ENCODE measurements at regions not wholly inside any gene's neighbourhood (a gene's known extent, or its start where the extent isn't known, plus 50 kb on each side); places are given as distances from the start of the nearest gene placed in this dataset.

DNA sequence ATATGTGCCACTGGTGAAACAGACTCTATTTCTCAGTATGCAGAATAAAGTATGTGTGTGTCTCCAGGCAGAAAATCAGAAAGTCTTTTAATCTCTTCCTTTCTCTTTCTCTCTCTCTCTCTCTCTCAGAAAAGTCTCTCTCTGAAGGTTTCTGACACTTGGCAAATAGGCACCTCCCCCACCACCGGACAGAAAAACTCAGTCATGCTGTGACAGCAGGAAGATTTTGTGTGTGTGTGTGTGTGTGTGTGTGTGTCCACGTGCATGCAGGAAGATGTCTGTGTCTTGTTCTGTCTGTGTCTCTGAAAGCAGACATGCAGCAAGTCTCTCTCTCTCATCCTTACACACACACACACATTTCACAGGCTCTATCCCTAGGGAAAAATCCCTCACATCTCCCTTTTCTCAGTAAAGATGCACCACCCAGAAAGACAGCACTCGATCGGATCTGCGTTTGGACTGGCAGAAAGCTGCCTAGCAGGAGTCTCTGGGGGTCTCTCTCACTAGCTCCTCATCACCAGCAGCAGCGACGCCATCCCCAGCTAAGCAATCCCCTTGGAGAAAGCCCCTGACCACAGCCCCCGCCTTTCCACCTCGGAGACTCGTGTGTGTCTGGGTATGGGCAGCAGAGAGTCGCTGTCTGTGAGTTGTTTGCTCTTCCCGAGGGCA lies 98.3 kb downstream of the EDN3 start:
- H3K36me3 Mint-ChIP-seq (ENCODE audit: low read depth) = no peaks in the 10 kb centered on the region
- TF ChIP-seq, protein P1, sequence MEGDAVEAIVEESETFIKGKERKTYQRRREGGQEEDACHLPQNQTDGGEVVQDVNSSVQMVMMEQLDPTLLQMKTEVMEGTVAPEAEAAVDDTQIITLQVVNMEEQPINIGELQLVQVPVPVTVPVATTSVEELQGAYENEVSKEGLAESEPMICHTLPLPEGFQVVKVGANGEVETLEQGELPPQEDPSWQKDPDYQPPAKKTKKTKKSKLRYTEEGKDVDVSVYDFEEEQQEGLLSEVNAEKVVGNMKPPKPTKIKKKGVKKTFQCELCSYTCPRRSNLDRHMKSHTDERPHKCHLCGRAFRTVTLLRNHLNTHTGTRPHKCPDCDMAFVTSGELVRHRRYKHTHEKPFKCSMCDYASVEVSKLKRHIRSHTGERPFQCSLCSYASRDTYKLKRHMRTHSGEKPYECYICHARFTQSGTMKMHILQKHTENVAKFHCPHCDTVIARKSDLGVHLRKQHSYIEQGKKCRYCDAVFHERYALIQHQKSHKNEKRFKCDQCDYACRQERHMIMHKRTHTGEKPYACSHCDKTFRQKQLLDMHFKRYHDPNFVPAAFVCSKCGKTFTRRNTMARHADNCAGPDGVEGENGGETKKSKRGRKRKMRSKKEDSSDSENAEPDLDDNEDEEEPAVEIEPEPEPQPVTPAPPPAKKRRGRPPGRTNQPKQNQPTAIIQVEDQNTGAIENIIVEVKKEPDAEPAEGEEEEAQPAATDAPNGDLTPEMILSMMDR (IDR thresholded peaks at IDR 0.05) = no peak
- H3K4me1 Mint-ChIP-seq = peaks cover 4% of the 10 kb centered on the region
- H3K27me3 Mint-ChIP-seq (ENCODE audit: low read depth, poor library complexity) = peaks cover 7% of the 10 kb centered on the region
- DNase-seq = no peak
- no peaks in the 10 kb centered on the region for H3K9me3 Mint-ChIP-seq
- no peak overlapping the region for H3K4me3 Mint-ChIP-seq
- no peak overlapping the region for H3K27ac Mint-ChIP-seq

DNA sequence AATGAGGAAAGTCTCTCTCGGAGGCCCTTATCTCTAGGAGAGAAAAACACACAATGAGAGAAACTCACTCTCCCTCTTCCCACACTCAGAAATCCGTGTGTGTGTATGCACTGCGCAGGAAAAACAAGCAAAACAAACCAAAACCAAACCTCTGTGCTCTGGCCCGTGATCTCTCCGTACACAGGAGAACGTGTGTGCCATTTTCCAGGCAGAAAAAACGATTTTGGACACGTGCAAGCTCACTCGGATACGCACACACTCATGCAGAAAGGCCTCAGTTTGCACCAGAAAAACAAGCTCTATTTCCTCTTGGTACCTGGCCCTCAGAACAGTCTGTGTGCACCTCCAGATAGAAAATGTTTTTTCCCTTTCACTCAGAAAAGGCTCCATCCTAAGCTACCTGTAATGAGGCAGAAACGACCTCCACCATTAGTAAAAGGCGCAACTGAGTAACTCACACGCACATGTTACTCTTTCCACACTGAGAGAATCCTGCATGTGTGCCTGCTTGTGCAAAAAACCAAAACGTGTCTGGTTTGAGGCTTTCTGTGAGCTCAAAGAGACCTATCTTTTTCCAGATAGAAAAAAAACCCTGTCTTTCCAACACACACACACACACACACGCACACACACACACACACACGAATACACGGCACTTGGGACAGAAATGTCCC lies 99.2 kb downstream of the EDN3 start:
- H3K4me3 Mint-ChIP-seq = no peak overlapping the region
- H3K36me3 Mint-ChIP-seq (ENCODE audit: low read depth) = no peaks in the 10 kb centered on the region
- TF ChIP-seq, protein P1 (IDR thresholded peaks at IDR 0.05) = no peak

DNA sequence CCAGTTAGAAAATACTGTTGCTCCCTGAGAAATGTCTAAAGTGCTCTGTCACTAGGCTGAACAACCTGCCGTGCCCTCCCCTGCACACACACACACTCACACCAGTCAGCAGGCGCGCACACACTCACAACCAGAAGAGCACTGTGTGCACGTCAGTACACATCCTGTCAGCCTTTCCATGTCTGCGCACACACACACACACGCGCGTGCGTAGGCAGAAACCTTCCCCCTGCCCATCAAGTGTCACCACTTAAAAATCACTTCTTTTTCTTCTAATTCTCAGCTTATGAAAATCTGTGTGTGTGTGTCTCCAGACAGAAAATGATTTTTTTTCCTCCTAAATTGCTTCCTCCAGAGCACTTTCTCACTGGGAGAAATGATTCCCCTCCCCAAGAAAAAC lies 100.3 kb downstream of the EDN3 start:
- no peaks in the 10 kb centered on the region for H3K36me3 Mint-ChIP-seq (ENCODE audit: low read depth)

More for the DNA sequence above, 99.2 kb downstream of the EDN3 start:
- peaks cover 8% of the 10 kb centered on the region for H3K4me1 Mint-ChIP-seq
- no peak for DNase-seq
- peaks cover 13% of the 10 kb centered on the region for H3K27me3 Mint-ChIP-seq (ENCODE audit: low read depth, poor library complexity)
- H3K27ac Mint-ChIP-seq = no peak overlapping the region
- no peaks in the 10 kb centered on the region for H3K9me3 Mint-ChIP-seq

DNA sequence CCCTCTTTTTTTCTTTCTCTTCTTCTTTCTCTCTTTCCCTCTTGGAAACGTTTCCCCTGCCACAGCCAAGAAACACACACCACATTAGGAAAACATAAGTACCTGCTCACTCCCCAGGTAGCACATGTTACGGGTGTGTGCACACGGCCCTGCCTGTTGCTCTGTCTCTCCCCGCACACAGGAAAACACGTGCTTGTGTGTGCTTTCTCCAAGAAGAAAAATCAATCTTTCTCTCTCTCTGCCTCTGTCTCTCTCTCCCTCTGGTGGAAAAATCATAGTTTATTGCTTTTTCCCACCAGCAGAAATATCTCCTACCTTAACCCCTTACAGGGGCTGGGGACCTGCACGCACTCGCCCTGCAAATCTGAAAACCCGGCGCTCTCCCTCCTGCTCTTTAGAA lies 102.3 kb downstream of the EDN3 start:
- peaks cover 22% of the 10 kb centered on the region for H3K4me1 Mint-ChIP-seq
- H3K27me3 Mint-ChIP-seq (ENCODE audit: low read depth, poor library complexity) = peaks cover 23% of the 10 kb centered on the region
- DNase-seq = no peak
- TF ChIP-seq, protein P1 (IDR thresholded peaks at IDR 0.05) = no peak
- H3K9me3 Mint-ChIP-seq = no peaks in the 10 kb centered on the region
- H3K4me3 Mint-ChIP-seq = no peak overlapping the region
- no peak overlapping the region for H3K27ac Mint-ChIP-seq
- H3K36me3 Mint-ChIP-seq (ENCODE audit: low read depth) = no peaks in the 10 kb centered on the region

More for the DNA sequence above, 100.3 kb downstream of the EDN3 start:
- no peaks in the 10 kb centered on the region for H3K9me3 Mint-ChIP-seq
- H3K27me3 Mint-ChIP-seq (ENCODE audit: low read depth, poor library complexity) = peaks cover 18% of the 10 kb centered on the region
- no peak for DNase-seq
- peaks cover 19% of the 10 kb centered on the region for H3K4me1 Mint-ChIP-seq
- TF ChIP-seq, protein P1 (IDR thresholded peaks at IDR 0.05) = no peak
- no peak overlapping the region for H3K27ac Mint-ChIP-seq
- H3K4me3 Mint-ChIP-seq = no peak overlapping the region

DNA sequence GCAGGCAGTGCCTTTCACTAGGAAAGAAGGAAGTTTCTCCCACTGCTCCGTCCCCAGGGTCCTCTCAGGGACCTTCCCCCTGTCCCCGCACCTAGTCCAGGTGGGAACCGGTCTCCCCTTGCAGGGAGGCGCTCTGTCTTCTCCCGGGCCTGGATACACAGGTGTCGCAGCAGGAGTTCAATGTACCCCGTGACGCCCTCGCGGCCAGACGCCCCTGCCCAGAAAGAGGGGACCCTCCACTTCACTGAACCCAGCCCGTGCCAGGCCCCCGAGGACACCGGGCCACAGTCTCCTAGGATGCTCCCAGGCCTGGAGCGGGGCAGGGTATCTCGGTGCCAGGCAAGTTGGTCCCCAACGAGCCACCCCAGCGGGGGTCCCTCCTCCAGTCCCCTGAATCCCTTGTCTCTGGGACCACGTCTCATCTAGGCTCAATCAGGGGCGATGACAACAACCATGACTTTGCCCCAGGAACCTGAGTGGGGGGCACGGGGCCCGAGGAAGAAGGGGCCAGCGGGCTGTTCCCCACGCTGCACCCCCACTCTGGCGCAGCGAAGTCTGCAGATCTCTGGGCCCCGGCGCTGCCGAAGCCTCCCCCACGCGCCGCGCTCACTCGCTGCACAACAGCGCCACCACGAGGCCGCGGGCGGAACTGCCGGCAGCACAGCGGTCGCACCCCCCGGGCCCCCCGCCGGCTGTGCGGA lies 103.0 kb downstream of the EDN3 start:
- Mint-ChIP-seq H3K9me3 (no peaks in the 10 kb centered on the region), H3K4me1 (peaks cover 26% of the 10 kb centered on the region), H3K4me3 (no peak overlapping the region), H3K36me3 (ENCODE audit: low read depth) (no peaks in the 10 kb centered on the region), H3K27ac (no peak overlapping the region), H3K27me3 (ENCODE audit: low read depth, poor library complexity) (peaks cover 26% of the 10 kb centered on the region)
- TF ChIP-seq, protein P1 (IDR thresholded peaks at IDR 0.05) = peak; percentile 100
- peak; percentile 95 for DNase-seq
